Right lung (tissue), 2 donors: ENCODE measurements at regions not wholly inside any gene's neighbourhood (a gene's known extent, or its start where the extent isn't known, plus 50 kb on each side); places are given as distances from the start of the nearest gene placed in this dataset.
"Not testable (repeated sequence)": the region's sequence is repeated elsewhere in the genome, so short reads cannot be mapped to it uniquely, and the experiment has no call there.

Experiments used
- DNase-seq, 2 donors: peaks; one replicate each; pipeline ENCODE4 v3.0.0-alpha.2; 2013

DNA sequence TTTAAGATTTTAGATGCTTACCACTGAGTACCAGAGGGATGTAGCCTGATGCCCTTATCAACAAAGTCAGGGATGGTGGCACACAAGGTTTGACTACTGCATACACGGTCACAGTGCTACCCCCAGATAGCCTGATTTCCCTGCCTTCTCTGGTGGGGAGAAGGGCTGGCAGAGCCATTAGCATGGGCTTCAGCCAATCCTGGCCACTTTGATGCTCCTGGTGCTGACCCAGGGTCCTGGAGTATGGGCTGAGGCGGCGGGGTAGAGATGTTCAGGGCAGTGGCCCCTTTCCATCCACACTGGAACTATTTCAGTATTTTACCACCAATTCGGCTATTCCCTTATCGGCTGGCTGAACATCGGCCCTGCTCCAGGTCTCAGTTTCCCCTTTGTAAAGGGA lies 83.2 kb downstream of the POTEB3 start:
- not testable (repeated sequence) for DNase-seq

GRCh38 chr15:21355944-21356343 lies 84.4 kb downstream of the POTEB3 start:
- DNase-seq = not testable (repeated sequence)

GRCh38 chr15:21354597-21354996 lies 85.7 kb downstream of the POTEB3 start:
- DNase-seq = not testable (repeated sequence)

- not testable (repeated sequence) for DNase-seq
Measured at GRCh38 chr15:21352670-21353318, 87.5 kb downstream of the POTEB3 start.

DNA sequence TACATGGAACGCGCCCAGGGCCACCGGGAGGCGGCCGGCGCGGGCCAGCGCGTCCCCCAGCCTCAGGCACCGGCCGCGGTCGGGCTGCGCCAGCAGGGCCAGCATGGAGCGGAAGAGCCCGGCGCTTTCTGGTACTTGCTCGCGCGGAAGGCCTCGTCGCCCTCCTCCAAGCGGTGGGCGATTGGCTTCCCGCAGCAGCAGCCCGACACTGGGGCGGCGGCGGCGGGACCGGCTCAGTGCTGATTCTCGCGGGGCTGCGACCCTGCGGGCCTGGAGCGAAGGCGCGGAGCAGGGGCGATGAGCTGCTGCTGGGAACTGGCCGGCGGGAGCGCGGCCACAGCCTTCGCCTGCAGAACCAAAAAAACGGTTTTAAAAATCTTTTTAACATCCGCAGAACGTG lies 95.3 kb downstream of the POTEB3 start:
- peak in 1 of 2 donors; percentile 0 for DNase-seq

GRCh38 chr15:21344500-21344899 lies 95.8 kb downstream of the POTEB3 start:
- DNase-seq = not testable (repeated sequence)

DNA sequence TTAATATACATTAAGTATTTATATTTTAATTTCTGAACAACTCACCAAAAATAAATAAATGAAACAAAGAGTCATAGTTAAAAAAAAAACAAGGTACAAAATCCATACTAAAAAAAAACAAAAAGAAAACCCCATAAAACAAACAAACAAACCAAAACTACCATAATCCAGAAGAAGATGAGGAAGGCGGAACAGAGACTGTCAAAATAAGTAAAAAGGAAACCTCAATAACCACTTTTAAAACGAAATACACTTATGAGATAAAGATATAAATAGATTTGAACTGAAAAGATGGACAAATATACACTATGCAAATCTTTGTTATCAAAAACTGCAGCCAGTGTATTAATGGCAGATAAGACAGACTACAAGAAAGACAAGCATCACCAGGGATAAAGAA lies 103.3 kb downstream of the POTEB3 start:
- not testable (repeated sequence) for DNase-seq

DNA sequence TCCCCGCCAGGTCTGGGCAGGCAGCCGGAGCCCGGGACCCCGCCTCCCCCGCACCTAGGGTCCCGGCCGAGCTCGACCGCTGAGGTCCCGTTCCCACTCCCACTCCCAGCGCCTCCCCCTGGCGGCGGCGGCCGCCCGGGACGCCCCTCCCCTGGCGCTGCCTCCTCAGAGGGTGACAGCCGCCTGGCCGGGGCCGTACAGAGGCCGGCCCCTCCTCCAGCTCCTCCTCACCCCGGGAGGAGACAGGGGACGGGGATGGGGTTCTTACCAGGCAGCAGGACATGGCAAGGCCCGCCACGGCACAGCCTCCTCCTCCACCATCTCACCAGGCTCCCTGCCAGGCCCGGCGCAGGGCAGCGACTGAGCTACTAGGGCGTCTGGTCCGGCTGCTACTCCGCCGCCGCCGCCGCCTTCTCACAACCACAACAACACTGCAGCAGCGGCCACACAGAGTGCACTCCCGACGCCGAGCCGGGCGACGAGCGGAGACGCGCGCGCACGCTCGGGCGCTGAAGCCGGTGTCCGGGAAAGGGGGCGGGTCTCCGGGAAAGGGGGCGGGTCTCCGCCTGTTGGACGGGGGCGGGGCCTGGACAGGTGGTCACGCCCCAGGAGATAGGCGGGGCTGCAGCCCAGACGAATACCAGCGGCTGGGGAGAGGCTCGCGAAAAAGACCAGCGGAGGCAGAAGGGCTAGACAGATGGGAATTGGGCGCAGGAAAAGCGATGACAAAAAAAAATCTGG lies 115.4 kb downstream of the POTEB3 start:
- DNase-seq = not testable (repeated sequence)

DNA sequence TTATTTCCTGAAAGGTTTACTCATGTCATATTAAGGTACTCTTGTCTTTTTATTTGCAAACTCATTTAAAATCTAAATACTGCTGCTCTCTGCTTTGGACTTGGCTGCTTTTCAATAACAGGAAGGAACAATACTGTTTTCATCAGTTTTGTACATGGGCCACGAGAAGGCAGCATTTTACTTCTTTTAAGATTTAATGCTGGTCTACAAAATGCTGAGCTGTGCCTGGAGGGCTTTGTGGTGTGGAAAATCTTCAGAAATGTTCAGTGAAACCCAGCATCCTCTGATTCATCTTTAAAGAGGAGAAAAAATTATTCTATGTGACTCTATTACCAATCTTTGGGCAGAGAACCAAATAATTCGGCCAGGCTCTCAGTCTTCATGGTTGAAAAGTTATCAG lies 155.9 kb downstream of the POTEB3 start:
- DNase-seq = not testable (repeated sequence)

- DNase-seq = not testable (repeated sequence)
Measured at GRCh38 chr15:21283210-21283609, 157.1 kb downstream of the POTEB3 start.

DNA sequence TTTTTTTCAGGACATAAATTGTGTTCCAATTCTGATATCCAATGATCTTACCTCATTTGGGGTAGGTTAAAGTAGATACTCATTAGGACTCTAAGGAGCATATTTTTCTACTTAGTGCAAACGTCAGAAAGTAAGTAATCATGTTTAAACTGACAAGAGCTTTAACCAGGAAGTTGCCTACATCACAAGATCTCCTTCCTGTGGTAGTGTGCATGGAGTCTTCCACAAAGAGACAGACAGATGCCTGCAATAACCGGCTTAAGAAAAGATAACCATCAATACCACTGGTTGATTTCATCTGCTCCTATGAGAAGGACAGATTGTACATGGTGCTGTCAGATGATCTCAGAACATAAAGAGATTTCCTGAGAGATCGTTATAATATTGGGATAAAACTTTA lies 160.0 kb downstream of the POTEB3 start:
- DNase-seq = not testable (repeated sequence)

DNA sequence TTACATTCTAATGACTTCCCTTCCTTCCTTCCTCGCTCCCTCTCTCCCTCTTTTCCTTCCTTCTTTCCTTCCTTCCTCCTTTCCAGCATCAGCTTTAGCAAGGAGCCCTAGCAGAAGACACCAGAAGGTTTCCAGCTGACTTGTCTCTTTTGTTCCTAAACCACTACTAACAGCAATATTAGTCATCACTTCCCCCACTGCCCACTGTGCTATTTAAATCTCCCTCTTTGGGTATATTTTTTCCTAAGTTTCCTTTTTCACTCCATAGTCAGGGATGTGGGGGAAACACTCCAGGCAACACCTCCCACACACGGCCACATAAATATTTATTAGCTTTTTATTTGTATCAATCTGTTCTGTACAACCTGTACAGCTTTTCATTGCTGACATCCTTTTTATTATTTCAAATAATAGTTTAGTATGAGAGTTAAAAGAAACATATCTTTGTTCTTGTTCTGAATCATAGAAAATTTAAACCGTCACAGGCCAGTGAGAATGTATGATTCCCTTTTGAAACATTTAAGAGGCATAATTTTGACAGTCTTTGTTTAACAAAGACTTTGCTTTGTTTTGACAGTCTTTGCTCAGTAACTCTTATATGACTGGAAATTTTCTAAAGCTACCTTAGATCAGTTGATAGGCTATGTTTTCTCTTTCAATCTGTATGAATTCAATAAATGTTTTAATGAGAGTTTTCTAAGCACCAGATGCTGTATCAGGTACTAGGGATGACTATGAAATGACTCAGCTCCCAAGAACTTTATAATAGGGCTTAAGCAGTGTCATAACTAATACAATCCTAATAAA lies 167.9 kb downstream of the POTEB3 start:
- not testable (repeated sequence) for DNase-seq

DNA sequence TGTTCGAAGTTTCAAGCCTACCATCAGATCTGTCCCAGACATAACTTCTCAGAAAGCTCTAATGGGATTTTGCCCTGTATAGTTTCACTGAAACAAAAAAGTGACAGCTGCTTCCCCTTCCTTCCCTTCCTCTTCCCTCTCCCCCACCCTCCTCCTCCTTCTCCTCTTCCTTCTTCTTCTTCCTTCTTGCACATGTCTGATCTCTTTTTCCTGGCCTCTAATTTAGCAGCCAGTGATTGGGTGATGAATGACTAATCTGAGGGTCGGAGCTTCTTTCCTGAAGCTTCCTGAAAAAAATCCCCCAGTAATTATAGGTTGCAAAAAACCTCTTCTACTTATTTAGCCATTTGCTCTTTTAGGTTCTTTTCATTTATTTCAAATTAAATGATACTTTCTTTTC lies 168.7 kb downstream of the POTEB3 start:
- DNase-seq = no peak

- DNase-seq = no peak
Measured at GRCh38 chr15:21270474-21270873, 169.8 kb downstream of the POTEB3 start.

DNA sequence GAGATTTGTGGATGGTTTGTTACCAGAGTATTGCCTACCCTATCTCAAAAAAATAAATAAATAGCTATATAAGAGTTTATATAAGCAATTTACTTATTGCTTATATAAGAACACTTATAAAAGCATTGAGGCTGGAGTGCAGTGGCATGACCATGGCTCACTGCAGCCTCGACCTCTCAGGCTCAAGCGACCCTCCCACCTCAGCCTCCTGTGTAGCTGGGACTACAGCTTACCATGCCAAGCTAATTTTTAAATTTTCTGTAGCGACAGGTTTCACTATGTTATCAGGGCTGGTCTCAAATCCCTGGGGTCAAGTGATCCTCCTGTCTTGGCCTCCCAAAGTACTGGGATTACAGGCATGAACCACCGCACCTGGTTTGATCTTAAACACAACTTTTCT lies 170.6 kb downstream of the POTEB3 start:
- DNase-seq = not testable (repeated sequence)

DNA sequence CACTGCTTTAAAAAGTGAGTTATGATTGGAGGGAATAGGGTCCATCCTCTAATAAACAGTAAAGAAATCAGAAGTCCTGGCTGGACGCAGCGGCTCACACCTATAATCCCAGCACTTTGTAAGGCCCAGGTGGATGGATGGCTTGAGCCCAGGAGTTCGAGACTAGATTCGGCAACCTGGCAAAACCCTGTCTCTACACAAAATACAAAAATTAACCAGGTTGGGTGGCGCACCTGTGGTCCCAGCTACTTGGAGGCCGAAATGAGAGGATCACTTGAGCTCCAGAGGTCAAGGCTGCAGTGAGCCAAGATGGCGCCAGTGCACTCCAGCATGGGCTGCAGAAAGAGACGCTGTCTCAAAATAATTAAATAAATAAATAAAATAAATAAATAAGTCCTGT lies 171.2 kb downstream of the POTEB3 start:
- no peak for DNase-seq

DNA sequence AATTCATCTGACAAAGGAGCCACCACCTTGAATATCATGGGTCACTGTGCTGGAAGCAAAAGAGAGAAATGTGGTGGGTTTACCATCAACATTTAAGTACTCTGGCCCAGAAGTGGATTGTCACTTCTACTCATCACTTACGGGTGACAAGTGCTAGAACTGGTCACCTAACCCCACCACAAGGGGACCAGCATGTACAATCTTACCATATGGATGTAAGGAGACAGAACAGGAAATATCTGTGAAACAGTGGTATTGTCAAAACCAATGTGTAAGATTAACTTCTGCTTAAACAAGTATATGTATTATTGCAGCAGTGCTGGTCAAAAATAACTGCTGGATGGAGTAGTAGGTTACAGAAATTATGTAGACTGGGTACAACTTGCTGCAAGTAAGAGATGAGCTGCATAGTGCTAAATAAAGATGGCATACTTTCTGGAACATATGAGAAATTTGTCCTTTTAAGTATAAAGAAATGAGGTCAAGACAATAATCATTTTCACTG lies 171.8 kb downstream of the POTEB3 start:
- DNase-seq = no peak

- no peak for DNase-seq
Measured at GRCh38 chr15:21267671-21268395, 172.5 kb downstream of the POTEB3 start.

DNA sequence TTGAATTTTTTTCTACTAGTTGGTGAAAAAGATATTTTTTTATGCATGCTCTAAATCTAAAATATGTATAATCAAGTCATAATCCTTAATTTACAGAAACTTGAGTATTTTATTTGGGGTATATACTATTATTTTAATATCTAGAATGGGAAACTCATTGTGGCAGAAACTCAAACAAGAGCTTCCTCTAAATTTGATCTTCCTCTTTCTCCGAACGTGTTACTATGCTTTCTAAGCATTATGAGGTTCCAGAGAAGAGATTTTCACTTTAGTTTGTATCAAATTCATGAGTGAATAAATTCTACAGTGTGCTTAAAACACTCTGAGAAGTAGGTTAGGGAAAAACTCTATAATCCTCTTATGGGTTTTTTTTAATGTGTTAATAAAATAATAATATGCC lies 173.1 kb downstream of the POTEB3 start:
- no peak for DNase-seq

DNA sequence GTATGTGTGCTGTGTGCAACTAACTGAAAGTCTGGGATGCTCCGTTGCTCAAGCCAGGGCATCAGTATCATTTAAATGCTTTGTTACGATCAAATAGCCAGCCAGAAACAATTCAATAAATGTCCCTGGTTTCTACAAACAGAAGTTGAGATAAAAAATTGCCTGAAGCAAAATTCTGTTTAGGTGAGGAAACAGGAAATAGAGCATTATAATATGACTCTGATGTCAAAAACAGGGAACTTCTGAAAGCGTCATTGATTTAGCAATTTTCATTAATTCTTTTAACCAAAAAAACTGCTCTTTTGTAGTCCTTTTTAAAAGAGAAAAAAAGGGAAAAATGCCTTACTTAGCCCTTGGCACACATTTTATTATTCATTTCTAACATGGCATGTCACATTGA lies 174.7 kb downstream of the POTEB3 start:
- DNase-seq = not testable (repeated sequence)

GRCh38 chr15:21262851-21263425 lies 177.4 kb downstream of the POTEB3 start:
- DNase-seq = no peak
